Neural progenitor cell (in vitro differentiated cells): ENCODE measurements at regions not wholly inside any gene's neighbourhood (a gene's known extent, or its start where the extent isn't known, plus 50 kb on each side); places are given as distances from the start of the nearest gene placed in this dataset.

ENCODE experiments used
- DNase-seq: peaks from one replicate; pipeline ENCODE4 v3.0.0-alpha.2; 2016; ENCODE audit warnings: low spot score
- H2AFZ ChIP-seq: fragments of 200-600 bp; sonication (generic); replicated peaks from 2 replicates; pipeline ENCODE4 v1.6.1; 2016; ENCODE audit warnings: antibody characterized with exemption
- H3F3A ChIP-seq: fragments of 200-600 bp; sonication (generic); 2 replicates; pipeline ENCODE4 v1.6.1; 2016; ENCODE audit warnings: antibody characterized with exemption, low read depth
- H3K27ac ChIP-seq: fragments of 200-600 bp; sonication (generic); 2 replicates; pipeline ENCODE4 v1.5.1; 2016; ENCODE audit warnings: mild to moderate bottlenecking
- H3K27me3 ChIP-seq: fragments of 200-600 bp; sonication (generic); 2 replicates; pipeline ENCODE4 v1.6.1; 2016; ENCODE audit warnings: mild to moderate bottlenecking, moderate library complexity
- H3K36me3 ChIP-seq: fragments of 200-600 bp; sonication (generic); 2 replicates; pipeline ENCODE4 v1.5.1; 2016
- H3K4me1 ChIP-seq: fragments of 200-600 bp; sonication (generic); 2 replicates; pipeline ENCODE4 v1.6.1; 2016; ENCODE audit warnings: mixed run types
- H3K4me2 ChIP-seq: fragments of 200-600 bp; sonication (generic); 2 replicates; pipeline ENCODE4 v1.6.1; 2016
- H3K4me3 ChIP-seq: fragments of 200-600 bp; sonication (generic); 2 replicates; pipeline ENCODE4 v1.5.1; 2016
- H3K79me2 ChIP-seq: fragments of 200-600 bp; sonication (generic); 2 replicates; pipeline ENCODE4 v1.6.1; 2016; ENCODE audit warnings: low read depth
- H3K9ac ChIP-seq: fragments of 200-600 bp; sonication (generic); 2 replicates; pipeline ENCODE4 v1.6.1; 2016
- H3K9me3 ChIP-seq: fragments of 200-600 bp; sonication (generic); 2 replicates; pipeline ENCODE4 v1.5.1; 2016; ENCODE audit warnings: low read depth
- H4K20me1 ChIP-seq: fragments of 200-600 bp; sonication (generic); 2 replicates; pipeline ENCODE4 v1.6.1; 2016; ENCODE audit warnings: low read depth
- H3K27ac Mint-ChIP-seq: 3 replicates; pipeline ENCODE4 v1.8.0; 2021; ENCODE audit warnings: mixed read lengths
- H3K27me3 Mint-ChIP-seq: 2 replicates; pipeline ENCODE4 v1.8.0; 2022; ENCODE audit warnings: low read depth, mild to moderate bottlenecking, inconsistent platforms, moderate library complexity, mixed read lengths; ENCODE audit not compliant: insufficient read depth
- H3K36me3 Mint-ChIP-seq: 3 replicates; pipeline ENCODE4 v1.8.0; 2021; ENCODE audit warnings: mixed read lengths
- H3K4me1 Mint-ChIP-seq: 3 replicates; pipeline ENCODE4 v1.8.0; 2021; ENCODE audit warnings: mixed read lengths
- H3K4me3 Mint-ChIP-seq: 3 replicates; pipeline ENCODE4 v1.8.0; 2021; ENCODE audit warnings: mild to moderate bottlenecking, moderate library complexity, mixed read lengths
- H3K9me3 Mint-ChIP-seq: 3 replicates; pipeline ENCODE4 v1.8.0; 2020; ENCODE audit warnings: mixed read lengths
- EZH2 ChIP-seq: fragments of 200-600 bp; sonication (generic); IDR thresholded peaks from 2 replicates; pipeline ENCODE4 v1.6.1; 2017; ENCODE audit warnings: antibody characterized with exemption, mild to moderate bottlenecking, moderate library complexity
- EZH2phosphoT487 ChIP-seq: fragments of 200-600 bp; sonication (generic); IDR thresholded peaks from 2 replicates; pipeline ENCODE4 v1.6.1; 2017; ENCODE audit warnings: antibody characterized with exemption
- TF ChIP-seq, protein P1 (sequence below): fragments of 200-600 bp; sonication (generic); IDR thresholded peaks from 2 replicates; pipeline ENCODE4 v1.5.1; 2017; ENCODE audit warnings: antibody characterized with exemption, mild to moderate bottlenecking

DNA sequence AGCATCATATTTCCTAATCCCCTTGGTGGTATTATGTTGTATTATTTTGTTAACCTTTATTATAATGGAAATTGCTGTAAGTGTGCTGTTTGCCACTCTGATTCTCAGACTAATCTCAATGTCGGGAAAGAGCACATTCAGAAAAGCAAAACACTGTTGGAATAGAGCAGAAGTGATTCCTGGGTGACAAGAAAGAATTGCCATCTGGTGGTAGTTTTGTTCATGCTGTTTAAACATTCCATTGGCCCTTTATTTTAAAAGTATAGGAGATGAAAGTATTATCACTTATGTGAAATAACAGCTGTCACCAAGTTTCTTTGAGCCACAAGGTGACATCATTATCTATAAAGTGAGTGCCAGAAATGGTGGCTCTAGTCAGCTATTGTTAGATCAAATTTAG, 301.3 kb upstream of the SGCD start:
- Mint-ChIP-seq H3K36me3 (no peaks in the 10 kb centered on the region), H3K27me3 (no peaks in the 10 kb centered on the region), H3K4me1 (no peaks in the 10 kb centered on the region), H3K4me3 (no peak overlapping the region), H3K9me3 (no peaks in the 10 kb centered on the region), H3K27ac (no peak overlapping the region)
- no peaks in the 10 kb centered on the region for H3K9me3 ChIP-seq
- H3K4me3 ChIP-seq: no peak overlapping the region
- DNase-seq: no peak
- no peaks in the 10 kb centered on the region for H3K4me1 ChIP-seq
- no peaks in the 10 kb centered on the region for H3K36me3 ChIP-seq
- H3K9ac ChIP-seq: no peak overlapping the region
- no peaks in the 10 kb centered on the region for H3K79me2 ChIP-seq
- H3K27me3 ChIP-seq: no peaks in the 10 kb centered on the region
- no peak for TF ChIP-seq EZH2
- TF ChIP-seq, protein P1, sequence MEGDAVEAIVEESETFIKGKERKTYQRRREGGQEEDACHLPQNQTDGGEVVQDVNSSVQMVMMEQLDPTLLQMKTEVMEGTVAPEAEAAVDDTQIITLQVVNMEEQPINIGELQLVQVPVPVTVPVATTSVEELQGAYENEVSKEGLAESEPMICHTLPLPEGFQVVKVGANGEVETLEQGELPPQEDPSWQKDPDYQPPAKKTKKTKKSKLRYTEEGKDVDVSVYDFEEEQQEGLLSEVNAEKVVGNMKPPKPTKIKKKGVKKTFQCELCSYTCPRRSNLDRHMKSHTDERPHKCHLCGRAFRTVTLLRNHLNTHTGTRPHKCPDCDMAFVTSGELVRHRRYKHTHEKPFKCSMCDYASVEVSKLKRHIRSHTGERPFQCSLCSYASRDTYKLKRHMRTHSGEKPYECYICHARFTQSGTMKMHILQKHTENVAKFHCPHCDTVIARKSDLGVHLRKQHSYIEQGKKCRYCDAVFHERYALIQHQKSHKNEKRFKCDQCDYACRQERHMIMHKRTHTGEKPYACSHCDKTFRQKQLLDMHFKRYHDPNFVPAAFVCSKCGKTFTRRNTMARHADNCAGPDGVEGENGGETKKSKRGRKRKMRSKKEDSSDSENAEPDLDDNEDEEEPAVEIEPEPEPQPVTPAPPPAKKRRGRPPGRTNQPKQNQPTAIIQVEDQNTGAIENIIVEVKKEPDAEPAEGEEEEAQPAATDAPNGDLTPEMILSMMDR: no peak
- no peak for TF ChIP-seq EZH2phosphoT487
- no peaks in the 10 kb centered on the region for H4K20me1 ChIP-seq
- no peak overlapping the region for H3K4me2 ChIP-seq
- H3F3A ChIP-seq: no peaks in the 10 kb centered on the region
- H2AFZ ChIP-seq: no peak overlapping the region
- H3K27ac ChIP-seq: no peak overlapping the region

DNA sequence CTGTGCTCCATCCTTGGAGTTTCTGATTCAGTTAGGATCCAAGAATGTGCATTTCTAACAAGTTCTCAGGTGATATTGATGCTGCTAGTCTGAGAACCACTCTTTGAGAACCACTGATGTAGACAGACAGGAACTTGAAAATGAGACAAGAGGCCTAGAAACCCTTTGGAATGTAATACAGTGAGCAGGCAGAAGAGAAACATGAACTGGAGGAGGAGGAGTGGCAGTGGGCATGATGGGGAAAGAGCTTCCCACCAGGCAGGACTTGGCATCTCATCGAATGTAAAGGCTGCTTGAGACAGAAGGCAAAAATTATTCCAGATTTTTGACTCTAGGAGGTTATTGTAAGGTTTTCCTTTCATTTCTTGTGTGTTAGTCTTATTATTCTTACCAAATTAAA, 295.8 kb upstream of the SGCD start:
- Histone ChIP-seq H3K27me3 (no peaks in the 10 kb centered on the region), H3K27ac (no peak overlapping the region), H3F3A (no peaks in the 10 kb centered on the region), H3K4me2 (no peak overlapping the region), H3K9me3 (no peaks in the 10 kb centered on the region), H4K20me1 (no peaks in the 10 kb centered on the region), H3K9ac (no peak overlapping the region), H3K4me1 (peaks cover 14% of the 10 kb centered on the region), H2AFZ (no peak overlapping the region), H3K79me2 (no peaks in the 10 kb centered on the region), H3K36me3 (no peaks in the 10 kb centered on the region), H3K4me3 (no peak overlapping the region)
- no peak for DNase-seq
- H3K36me3 Mint-ChIP-seq: no peaks in the 10 kb centered on the region
- peaks cover 8% of the 10 kb centered on the region for H3K4me1 Mint-ChIP-seq
- no peaks in the 10 kb centered on the region for H3K27me3 Mint-ChIP-seq
- TF ChIP-seq, protein P1: no peak
- no peak for TF ChIP-seq EZH2
- TF ChIP-seq EZH2phosphoT487: no peak
- H3K4me3 Mint-ChIP-seq: no peak overlapping the region
- no peak overlapping the region for H3K27ac Mint-ChIP-seq
- H3K9me3 Mint-ChIP-seq: no peaks in the 10 kb centered on the region

DNA sequence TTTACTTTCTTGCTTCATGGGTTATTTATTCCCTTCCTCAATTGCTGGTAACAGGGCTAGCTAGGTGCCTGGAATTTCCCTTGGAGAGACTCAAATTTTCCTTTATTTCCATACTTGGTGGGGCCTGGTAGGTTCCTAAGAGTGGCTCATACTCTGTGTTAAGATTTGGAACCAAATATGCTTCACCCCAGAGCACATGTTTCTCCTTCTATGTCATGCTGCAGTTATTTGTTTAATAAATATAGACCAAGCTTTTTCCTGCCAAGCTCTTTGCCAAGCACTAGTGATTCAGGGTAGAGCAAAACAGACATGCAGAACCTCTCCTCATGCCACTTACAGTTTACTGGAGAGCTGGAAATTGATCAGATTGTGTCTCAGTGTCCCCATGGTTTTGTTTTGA, 290.3 kb upstream of the SGCD start:
- no peaks in the 10 kb centered on the region for H3K36me3 ChIP-seq
- TF ChIP-seq EZH2phosphoT487 (no peak), EZH2 (no peak)
- TF ChIP-seq, protein P1: no peak
- Mint-ChIP-seq H3K27ac (no peak overlapping the region), H3K9me3 (no peaks in the 10 kb centered on the region), H3K36me3 (no peaks in the 10 kb centered on the region), H3K4me1 (peaks cover 8% of the 10 kb centered on the region), H3K4me3 (no peak overlapping the region), H3K27me3 (no peaks in the 10 kb centered on the region)
- H2AFZ ChIP-seq: no peak overlapping the region
- H3K79me2 ChIP-seq: no peaks in the 10 kb centered on the region
- no peaks in the 10 kb centered on the region for H3K27me3 ChIP-seq
- no peak overlapping the region for H3K27ac ChIP-seq
- H3K4me3 ChIP-seq: no peak overlapping the region
- no peak for DNase-seq
- H3K4me1 ChIP-seq: peaks cover 14% of the 10 kb centered on the region
- H3F3A ChIP-seq: no peaks in the 10 kb centered on the region
- no peaks in the 10 kb centered on the region for H3K9me3 ChIP-seq
- H3K4me2 ChIP-seq: no peak overlapping the region
- no peaks in the 10 kb centered on the region for H4K20me1 ChIP-seq
- H3K9ac ChIP-seq: no peak overlapping the region
